ENCODE measurements at regions not wholly inside any gene's neighbourhood (a gene's known extent, or its start where the extent isn't known, plus 50 kb on each side); places are given as distances from the start of the nearest gene placed in this dataset.
A peak's percentile ranks its signal among the peaks of the same experiment; 100 is the strongest.

DNA sequence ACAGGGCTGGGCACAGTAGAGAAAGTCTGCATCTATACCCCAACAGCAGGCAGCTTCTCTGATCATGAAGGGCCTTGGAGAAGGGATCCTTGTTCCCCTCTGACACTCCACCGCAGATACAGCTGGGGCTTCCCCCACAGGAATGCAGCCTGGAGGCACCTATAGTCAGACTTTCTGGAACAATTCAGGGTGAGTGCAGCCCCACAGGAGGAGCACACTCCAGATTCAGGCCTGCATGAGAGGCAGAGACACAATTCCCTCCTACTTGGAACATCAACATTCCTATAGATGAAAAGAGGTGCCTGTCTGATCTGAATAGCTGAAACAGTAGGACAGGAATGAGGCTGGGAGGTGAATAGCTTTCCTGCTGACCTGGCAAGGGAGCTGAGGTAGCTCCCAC, 1298.0 kb upstream of the CNTN5 start:
- no peak overlapping the region for H3K4me3 ChIP-seq
- ATAC-seq: no peak
- POLR2A ChIA-PET: interaction anchor here (0.6 kb wide), 1 partner anchor 21 kb away, joined by 3 read pairs; no protein-coding TSS in a partner anchor
- peak overlapping the region; percentile 39; the same call in 1 of the 2 replicates for H2AFZ ChIP-seq (ENCODE audit: low read depth, low read length)
- CTCF ChIA-PET (ENCODE audit: low intra/inter-chr PET ratio): no interaction called here
- H3K79me2 ChIP-seq (ENCODE audit: control insufficient read depth, insufficient read depth, low read length): no peaks in the 10 kb centered on the region
- H3K27me3 ChIP-seq (ENCODE audit: control insufficient read depth in 2 of 2, insufficient read depth in 2 of 2, low read length in 2 of 2): no peaks in the 10 kb centered on the region
- intact Hi-C loops (cut with micrococcal nuclease): no loop called here
- H3K27ac ChIP-seq (ENCODE audit: extremely low read depth, low read depth, low read length): no peak overlapping the region
- FAIRE-seq: no peak
- in situ Hi-C loops (cut with MboI): no loop called here
- no TSS peak for BruUV-seq (replicated peaks)
- no peak for DNase-seq (ENCODE audit: extremely low read depth in 1 of 4, low spot score in 3 of 4)
- no peaks in the 10 kb centered on the region for H3K36me3 ChIP-seq (ENCODE audit: control insufficient read depth, insufficient read depth, low read length)
- 0 out of 2 replicates have a peak, but pooled peaks cover under 1% of the 10 kb centered on the region for H3K9me3 ChIP-seq (replicated peaks; ENCODE audit: control insufficient read depth, insufficient read depth, low read depth, low read length)
- no peaks in the 10 kb centered on the region for H3K9me1 ChIP-seq (ENCODE audit: control insufficient read depth, insufficient read depth, low read length)
- H3K9ac ChIP-seq (ENCODE audit: insufficient read depth in 1 of 2, low read depth in 2 of 2, low read length in 2 of 2): no peak overlapping the region
- H3K4me2 ChIP-seq (ENCODE audit: insufficient read depth, low read length): no peak overlapping the region
- H3K4me1 ChIP-seq (replicated peaks in 1 of 2; ENCODE audit: control insufficient read depth in 2 of 2, insufficient read depth in 2 of 2, low read length in 2 of 2): no peaks in the 10 kb centered on the region
- no peak for TF ChIP-seq SIN3B (IDR thresholded peaks at IDR 0.05; ENCODE audit: low read depth)
- WGBS (ENCODE audit: insufficient coverage, low coverage, missing lambda C conversion rate): 38% methylated on average over 1 of the region's 1 CpG
- no peaks in the 10 kb centered on the region for H4K20me1 ChIP-seq (replicated peaks; ENCODE audit: control insufficient read depth, insufficient read depth, low read length)

GRCh38 chr11:97729546-97730272, 1291.0 kb upstream of the CNTN5 start:
- intact Hi-C loops (cut with micrococcal nuclease) (no loop called here), in situ Hi-C loops (cut with MboI) (no loop called here)
- Histone ChIP-seq H3K4me3 (no peak overlapping the region), H3K9me1 (ENCODE audit: control insufficient read depth, insufficient read depth, low read length) (no peaks in the 10 kb centered on the region), H3K36me3 (ENCODE audit: control insufficient read depth, insufficient read depth, low read length) (no peaks in the 10 kb centered on the region), H2AFZ (ENCODE audit: low read depth, low read length) (peak overlapping the region; percentile 7; the same call in 1 of the 2 replicates), H3K9me3 (replicated peaks; ENCODE audit: control insufficient read depth, insufficient read depth, low read depth, low read length) (no peaks in the 10 kb centered on the region), H3K9ac (ENCODE audit: insufficient read depth in 1 of 2, low read depth in 2 of 2, low read length in 2 of 2) (no peak overlapping the region), H3K79me2 (ENCODE audit: control insufficient read depth, insufficient read depth, low read length) (no peaks in the 10 kb centered on the region), H3K4me1 (replicated peaks in 1 of 2; ENCODE audit: control insufficient read depth in 2 of 2, insufficient read depth in 2 of 2, low read length in 2 of 2) (no peaks in the 10 kb centered on the region), H3K27ac (ENCODE audit: extremely low read depth, low read depth, low read length) (no peak overlapping the region), H3K27me3 (ENCODE audit: control insufficient read depth in 2 of 2, insufficient read depth in 2 of 2, low read length in 2 of 2) (no peaks in the 10 kb centered on the region), H4K20me1 (replicated peaks; ENCODE audit: control insufficient read depth, insufficient read depth, low read length) (no peaks in the 10 kb centered on the region), H3K4me2 (ENCODE audit: insufficient read depth, low read length) (no peak overlapping the region)
- DNase-seq (ENCODE audit: extremely low read depth in 1 of 4, low spot score in 3 of 4) (no peak), ATAC-seq (no peak), FAIRE-seq (no peak)
- POLR2A ChIA-PET: interaction anchor here (0.7 kb wide), 1 partner anchor 21 kb away, joined by 3 read pairs; no protein-coding TSS in a partner anchor
- 15% methylated on average over 4 of the region's 4 CpGs for WGBS (ENCODE audit: insufficient coverage, low coverage, missing lambda C conversion rate)
- CTCF ChIA-PET (ENCODE audit: low intra/inter-chr PET ratio): no interaction called here
- BruUV-seq (replicated peaks): no TSS peak
- TF ChIP-seq CHAMP1 (IDR thresholded peaks at IDR 0.05) (no peak), NRF1 (conservative IDR thresholded peaks at IDR 0.05 in 1 of 2, IDR thresholded peaks at IDR 0.05 in 1 of 2) (no peak), CHCHD3 (CRISPR knock-in tag; IDR thresholded peaks at IDR 0.05) (no peak), SMARCC2 (IDR thresholded peaks at IDR 0.05; ENCODE audit: low read depth) (no peak), E2F3 (CRISPR knock-in tag; IDR thresholded peaks at IDR 0.05) (no peak), PCBP2 (IDR thresholded peaks at IDR 0.05; ENCODE audit: low read depth, low read length, poor library complexity, severe bottlenecking) (no peak), ZNF717 (CRISPR knock-in tag; IDR thresholded peaks at IDR 0.05) (no peak), ZBTB9 (CRISPR knock-in tag; IDR thresholded peaks at IDR 0.05) (no peak)
- TF ChIP-seq, protein P1, sequence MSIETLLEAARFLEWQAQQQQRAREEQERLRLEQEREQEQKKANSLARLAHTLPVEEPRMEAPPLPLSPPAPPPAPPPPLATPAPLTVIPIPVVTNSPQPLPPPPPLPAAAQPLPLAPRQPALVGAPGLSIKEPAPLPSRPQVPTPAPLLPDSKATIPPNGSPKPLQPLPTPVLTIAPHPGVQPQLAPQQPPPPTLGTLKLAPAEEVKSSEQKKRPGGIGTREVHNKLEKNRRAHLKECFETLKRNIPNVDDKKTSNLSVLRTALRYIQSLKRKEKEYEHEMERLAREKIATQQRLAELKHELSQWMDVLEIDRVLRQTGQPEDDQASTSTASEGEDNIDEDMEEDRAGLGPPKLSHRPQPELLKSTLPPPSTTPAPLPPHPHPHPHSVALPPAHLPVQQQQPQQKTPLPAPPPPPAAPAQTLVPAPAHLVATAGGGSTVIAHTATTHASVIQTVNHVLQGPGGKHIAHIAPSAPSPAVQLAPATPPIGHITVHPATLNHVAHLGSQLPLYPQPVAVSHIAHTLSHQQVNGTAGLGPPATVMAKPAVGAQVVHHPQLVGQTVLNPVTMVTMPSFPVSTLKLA (conservative IDR thresholded peaks at IDR 0.05): no peak

All from K562 (cell line).